Stimulated activated naive B cell treated with anti-CD40 and anti-IgM and Interleukin-4, amounts not matched to agents 10 μg/mL and 1 μg/mL and 100 μg/mL, for 72 hours (primary cell): ENCODE measurements at regions not wholly inside any gene's neighbourhood (a gene's known extent, or its start where the extent isn't known, plus 50 kb on each side); places are given as distances from the start of the nearest gene placed in this dataset.

Source experiments
- ATAC-seq, 2 donors: fragments of 150-1000 bp; cut with Tn5 transposase; replicated peaks; 2 replicates each; pipeline ENCODE4 v1.10.0; 2021; ENCODE audit warnings: moderate library complexity in 1 of 2
- DNase-seq: peaks from one replicate; pipeline ENCODE4 v3.0.0; 2021
- H3K27ac Mint-ChIP-seq: one replicate; pipeline ENCODE4 v1.8.0; 2022; ENCODE audit warnings: mild to moderate bottlenecking, mixed read lengths
- H3K27me3 Mint-ChIP-seq, 2 donors: one replicate each; pipeline ENCODE4 v1.8.0; 2022; ENCODE audit warnings: mixed read lengths in 2 of 2
- H3K36me3 Mint-ChIP-seq, 2 donors: one replicate each; pipeline ENCODE4 v1.8.0; 2022; ENCODE audit warnings: mixed read lengths in 2 of 2, mild to moderate bottlenecking in 1 of 2
- H3K4me1 Mint-ChIP-seq, 2 donors: one replicate each; pipeline ENCODE4 v1.8.0; 2022; ENCODE audit warnings: mixed read lengths in 2 of 2, mild to moderate bottlenecking in 1 of 2
- H3K4me3 Mint-ChIP-seq, 2 donors: one replicate each; pipeline ENCODE4 v1.8.0; 2022; ENCODE audit warnings: mild to moderate bottlenecking in 2 of 2, mixed read lengths in 2 of 2, moderate library complexity in 1 of 2
- H3K9me3 Mint-ChIP-seq, 2 donors: one replicate each; pipeline ENCODE4 v1.8.0; 2022; ENCODE audit warnings: mixed read lengths in 2 of 2, mild to moderate bottlenecking in 1 of 2

DNA sequence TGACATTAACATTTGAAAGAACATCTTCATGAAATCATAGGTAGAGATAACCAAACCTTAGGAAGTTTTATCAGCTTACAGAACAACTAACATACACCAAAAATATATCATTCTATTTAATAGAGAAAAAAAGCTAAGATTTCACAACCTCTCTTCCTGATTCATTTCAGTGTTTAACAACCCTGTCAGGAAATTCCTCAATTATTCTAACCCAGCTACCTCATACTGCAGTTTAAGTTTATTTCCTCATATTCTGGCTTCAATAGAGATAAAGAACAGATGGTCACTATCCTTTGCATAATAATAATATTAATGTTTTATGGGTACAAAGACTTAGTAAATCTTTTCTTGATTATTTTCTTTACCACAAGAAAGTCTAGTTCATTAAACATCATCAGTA lies 112.9 kb upstream of the HSF2 start:
- Mint-ChIP-seq H3K27ac (no peak overlapping the region), H3K9me3 (peaks cover 0 to under 1% of the 10 kb centered on the region in 2 donors), H3K27me3 (no peaks in the 10 kb centered on the region), H3K4me1 (no peaks in the 10 kb centered on the region), H3K36me3 (no peaks in the 10 kb centered on the region), H3K4me3 (no peak overlapping the region)
- DNase-seq: no peak
- no peak for ATAC-seq

DNA sequence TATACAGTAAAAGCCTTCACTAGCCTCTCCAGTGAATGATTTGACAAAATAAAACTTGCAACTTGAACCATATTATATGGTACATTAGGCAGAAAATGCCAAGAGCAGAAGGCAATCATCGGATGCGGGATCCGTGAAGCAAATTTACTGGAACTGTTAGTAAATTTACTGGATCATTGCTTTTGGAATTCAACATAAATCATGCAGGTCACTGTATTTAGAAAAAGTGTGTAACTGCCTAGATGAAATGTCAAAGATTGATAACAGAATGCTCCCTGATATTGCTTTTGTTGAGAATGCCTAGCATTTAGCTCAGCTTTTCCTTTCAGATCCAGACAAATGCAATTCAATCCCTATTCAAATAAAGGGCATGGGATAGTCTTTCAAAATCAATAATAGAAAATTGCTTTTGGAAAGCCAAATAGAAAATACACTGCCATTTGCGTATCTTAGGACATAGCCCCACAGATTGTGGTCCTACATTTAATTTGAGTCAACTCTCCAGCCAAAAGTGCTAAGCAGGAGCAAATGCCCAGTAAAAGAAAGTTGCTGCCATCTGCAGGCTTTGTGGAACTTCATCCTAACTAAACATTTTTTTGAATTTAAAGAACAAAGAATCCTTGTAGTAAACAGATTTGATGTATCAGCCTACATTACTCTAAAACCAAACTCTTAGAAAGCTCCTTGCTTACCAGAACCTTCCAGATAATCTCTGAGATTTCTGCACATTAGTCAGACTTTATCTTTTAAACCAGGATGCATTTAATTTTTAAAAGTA lies 109.5 kb upstream of the HSF2 start:
- no peaks in the 10 kb centered on the region for H3K9me3 Mint-ChIP-seq
- H3K27me3 Mint-ChIP-seq: no peaks in the 10 kb centered on the region
- DNase-seq: no peak
- H3K36me3 Mint-ChIP-seq: no peaks in the 10 kb centered on the region
- H3K27ac Mint-ChIP-seq: no peak overlapping the region
- ATAC-seq: no peak
- no peak overlapping the region for H3K4me3 Mint-ChIP-seq
- no peaks in the 10 kb centered on the region for H3K4me1 Mint-ChIP-seq

DNA sequence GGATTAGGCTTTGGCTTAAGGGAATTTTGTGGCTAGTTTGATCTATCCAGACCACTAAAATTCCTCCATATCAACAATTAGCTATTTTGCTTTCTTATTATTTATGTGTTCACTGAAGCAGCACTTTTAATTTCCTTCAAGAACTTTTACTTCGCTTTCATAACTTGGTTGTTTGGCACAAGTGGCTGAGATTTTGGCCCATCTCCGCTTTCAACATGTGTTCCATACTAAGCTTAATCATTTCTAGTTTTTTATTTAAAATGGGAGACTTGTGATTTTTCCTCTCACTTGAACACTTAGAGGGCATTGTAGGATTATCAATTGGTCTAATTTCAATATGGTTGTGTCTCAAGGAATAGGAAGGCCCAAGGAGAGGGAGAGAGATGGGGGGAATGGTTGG lies 102.4 kb upstream of the HSF2 start:
- DNase-seq: no peak
- H3K36me3 Mint-ChIP-seq: no peaks in the 10 kb centered on the region
- H3K27me3 Mint-ChIP-seq: no peaks in the 10 kb centered on the region
- no peak overlapping the region for H3K4me3 Mint-ChIP-seq
- H3K4me1 Mint-ChIP-seq: no peaks in the 10 kb centered on the region
- H3K27ac Mint-ChIP-seq: no peak overlapping the region
- ATAC-seq: no peak
- no peaks in the 10 kb centered on the region for H3K9me3 Mint-ChIP-seq

DNA sequence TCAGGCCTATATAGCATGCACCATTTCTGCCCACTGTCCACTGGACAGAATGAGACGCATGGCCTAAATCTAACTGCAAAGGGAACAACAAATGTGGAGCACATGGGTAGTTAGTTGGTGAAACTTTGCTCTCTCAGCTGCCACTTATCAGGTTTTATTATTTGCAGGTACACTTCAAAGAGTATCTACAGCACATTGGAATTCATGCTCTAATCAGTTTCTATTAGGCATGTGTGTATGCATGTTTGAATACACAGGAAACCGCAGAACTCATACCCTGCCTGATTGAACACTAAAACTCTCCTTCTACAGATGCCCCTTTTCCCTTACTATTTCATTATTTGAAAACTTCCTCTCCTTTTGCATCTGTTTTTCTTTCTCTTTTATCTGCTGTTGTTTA lies 97.4 kb upstream of the HSF2 start:
- Mint-ChIP-seq H3K9me3 (peaks cover 4% of the 10 kb centered on the region in 2 donors), H3K4me1 (no peaks in the 10 kb centered on the region), H3K27ac (no peak overlapping the region), H3K36me3 (no peaks in the 10 kb centered on the region), H3K27me3 (no peaks in the 10 kb centered on the region), H3K4me3 (no peak overlapping the region)
- DNase-seq (no peak), ATAC-seq (no peak)

DNA sequence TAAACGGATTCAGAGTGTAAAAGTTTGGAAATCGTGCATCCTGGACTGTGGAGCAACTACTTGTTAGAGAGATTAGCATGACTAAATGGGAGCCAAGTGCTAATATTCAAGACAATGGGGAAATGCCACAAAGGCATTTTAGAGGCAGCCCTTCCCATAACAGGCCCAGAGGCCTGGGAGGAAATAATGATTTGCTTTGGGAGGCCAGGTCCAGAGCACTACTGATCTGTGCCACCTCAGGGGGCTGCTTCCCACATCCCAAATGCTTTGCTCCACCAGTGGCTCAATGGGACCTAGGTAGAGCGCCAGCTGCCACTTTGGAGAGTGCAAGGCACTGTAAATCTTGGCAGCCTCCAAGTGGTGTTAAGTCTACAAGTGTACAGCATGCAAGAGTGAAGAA lies 91.9 kb upstream of the HSF2 start:
- H3K9me3 Mint-ChIP-seq: peaks cover 8 to 10% of the 10 kb centered on the region in 2 donors
- no peaks in the 10 kb centered on the region for H3K27me3 Mint-ChIP-seq
- H3K36me3 Mint-ChIP-seq: no peaks in the 10 kb centered on the region
- no peak overlapping the region for H3K4me3 Mint-ChIP-seq
- ATAC-seq (no peak), DNase-seq (no peak)
- H3K27ac Mint-ChIP-seq: no peak overlapping the region
- no peaks in the 10 kb centered on the region for H3K4me1 Mint-ChIP-seq

DNA sequence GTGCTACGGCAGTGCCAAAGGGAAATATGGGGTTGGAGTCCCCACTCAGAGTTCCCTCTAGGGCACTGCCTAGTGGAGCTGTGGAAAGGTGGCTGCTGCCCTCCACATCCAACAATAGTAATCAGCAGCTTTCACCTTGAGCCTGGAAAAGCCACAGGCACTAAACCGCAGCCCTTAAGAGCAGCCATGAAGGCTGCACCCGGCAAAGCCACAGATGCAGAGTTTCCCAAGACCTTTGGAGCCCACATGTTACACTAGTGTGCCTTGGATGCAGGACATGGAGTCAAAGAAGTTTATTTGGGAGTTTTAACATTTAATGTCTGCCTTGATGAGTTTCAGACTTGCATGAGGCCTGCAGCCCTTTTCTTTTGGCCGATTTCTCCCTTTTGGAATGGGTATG lies 91.4 kb upstream of the HSF2 start:
- peaks cover 8 to 10% of the 10 kb centered on the region in 2 donors for H3K9me3 Mint-ChIP-seq
- no peak for DNase-seq
- no peaks in the 10 kb centered on the region for H3K4me1 Mint-ChIP-seq
- no peaks in the 10 kb centered on the region for H3K27me3 Mint-ChIP-seq
- no peak overlapping the region for H3K4me3 Mint-ChIP-seq
- no peak overlapping the region for H3K27ac Mint-ChIP-seq
- no peak for ATAC-seq
- no peaks in the 10 kb centered on the region for H3K36me3 Mint-ChIP-seq

DNA sequence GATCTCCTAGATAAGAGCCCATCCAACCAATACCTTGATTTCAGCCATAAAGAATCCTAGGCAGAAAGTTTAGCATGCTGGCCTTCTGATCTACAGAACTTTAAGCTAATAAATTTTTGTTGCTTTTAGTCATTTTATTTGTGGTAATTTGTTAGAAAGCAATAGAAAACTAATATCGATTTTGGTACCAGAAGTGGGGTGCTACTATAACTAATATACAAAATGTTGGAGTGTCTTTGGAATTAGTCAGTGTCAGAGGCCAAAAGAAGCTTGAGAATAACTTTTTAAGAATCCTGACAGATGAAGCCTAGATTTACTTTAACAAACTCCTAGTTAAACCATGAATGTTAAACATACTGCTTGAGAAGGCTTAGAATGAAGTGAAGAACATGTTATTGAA lies 83.6 kb upstream of the HSF2 start:
- H3K36me3 Mint-ChIP-seq: no peaks in the 10 kb centered on the region
- H3K4me1 Mint-ChIP-seq: no peaks in the 10 kb centered on the region
- no peak overlapping the region for H3K27ac Mint-ChIP-seq
- ATAC-seq (no peak), DNase-seq (no peak)
- peaks cover 3 to 10% of the 10 kb centered on the region in 2 donors for H3K9me3 Mint-ChIP-seq
- H3K4me3 Mint-ChIP-seq: no peak overlapping the region
- H3K27me3 Mint-ChIP-seq: no peaks in the 10 kb centered on the region

DNA sequence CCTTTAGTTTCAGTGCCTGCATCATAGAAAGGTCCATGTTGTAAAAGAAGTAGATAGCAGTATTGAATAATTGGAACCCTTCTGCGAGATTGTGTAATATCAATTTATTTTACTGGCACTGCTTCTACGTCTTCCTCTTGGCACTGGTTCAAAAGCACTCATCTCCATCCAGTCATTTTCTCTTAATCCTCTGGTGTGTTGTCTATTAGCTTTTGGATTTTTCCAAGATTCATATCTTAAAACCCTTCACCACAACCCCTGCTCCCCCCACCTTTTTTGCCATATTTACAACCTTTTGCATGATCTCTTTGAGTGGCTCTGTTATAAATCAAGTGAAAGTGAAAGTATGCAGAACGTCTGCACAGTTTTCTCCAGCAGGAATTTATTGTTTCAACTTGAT lies 76.6 kb upstream of the HSF2 start:
- Mint-ChIP-seq H3K36me3 (no peaks in the 10 kb centered on the region), H3K27me3 (no peaks in the 10 kb centered on the region), H3K4me1 (peaks cover 9 to 16% of the 10 kb centered on the region in 2 donors), H3K27ac (peak overlapping the region; percentile 27), H3K9me3 (peaks cover 0 to 3% of the 10 kb centered on the region in 2 donors), H3K4me3 (peak overlapping the region; percentile 69 to 78)
- no peak for ATAC-seq
- DNase-seq: no peak

DNA sequence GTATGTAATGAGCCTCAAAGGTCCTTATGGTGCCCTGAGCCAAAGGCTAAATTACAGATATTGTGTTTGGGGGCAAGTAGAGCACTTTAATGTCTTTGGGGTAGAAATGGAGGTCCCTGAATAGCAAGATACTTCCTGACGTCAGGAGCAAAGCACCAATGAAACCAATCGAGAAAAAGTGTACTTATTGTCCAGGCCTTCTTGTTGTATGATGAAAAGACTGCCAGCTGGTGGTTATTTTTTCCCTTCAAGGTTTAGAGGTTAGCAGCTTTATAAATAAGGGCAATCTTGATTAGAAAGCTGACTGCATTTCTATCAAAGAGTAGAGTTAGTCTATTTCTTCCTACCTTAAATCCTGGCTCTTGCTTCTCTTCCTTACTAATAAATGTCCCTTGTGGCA lies 76.1 kb upstream of the HSF2 start:
- Mint-ChIP-seq H3K9me3 (peaks cover 0 to 3% of the 10 kb centered on the region in 2 donors), H3K4me3 (peak overlapping the region; percentile 69 to 78), H3K27ac (no peak overlapping the region), H3K36me3 (no peaks in the 10 kb centered on the region), H3K4me1 (peaks cover 9 to 16% of the 10 kb centered on the region in 2 donors), H3K27me3 (no peaks in the 10 kb centered on the region)
- ATAC-seq (no peak), DNase-seq (no peak)

DNA sequence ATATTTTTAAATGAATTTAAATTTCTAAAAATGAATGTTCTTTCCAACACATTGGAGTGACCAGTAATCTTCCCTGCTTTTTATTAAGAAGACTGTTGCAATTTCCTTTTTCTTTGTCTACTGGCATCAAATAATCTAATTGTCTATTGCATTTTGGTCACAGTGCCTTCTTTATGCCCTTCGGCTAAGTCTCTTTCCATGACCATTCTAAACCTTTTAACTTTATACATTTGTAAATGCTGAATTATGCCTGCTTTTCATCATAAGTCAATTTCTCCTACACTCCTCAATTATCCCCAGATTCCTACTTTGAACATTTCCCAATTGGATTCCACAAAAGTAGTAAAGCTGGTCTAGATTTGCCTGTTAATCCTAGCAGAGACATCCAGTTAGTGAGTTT lies 69.1 kb upstream of the HSF2 start:
- H3K9me3 Mint-ChIP-seq: peaks cover 0 to 2% of the 10 kb centered on the region in 2 donors

DNA sequence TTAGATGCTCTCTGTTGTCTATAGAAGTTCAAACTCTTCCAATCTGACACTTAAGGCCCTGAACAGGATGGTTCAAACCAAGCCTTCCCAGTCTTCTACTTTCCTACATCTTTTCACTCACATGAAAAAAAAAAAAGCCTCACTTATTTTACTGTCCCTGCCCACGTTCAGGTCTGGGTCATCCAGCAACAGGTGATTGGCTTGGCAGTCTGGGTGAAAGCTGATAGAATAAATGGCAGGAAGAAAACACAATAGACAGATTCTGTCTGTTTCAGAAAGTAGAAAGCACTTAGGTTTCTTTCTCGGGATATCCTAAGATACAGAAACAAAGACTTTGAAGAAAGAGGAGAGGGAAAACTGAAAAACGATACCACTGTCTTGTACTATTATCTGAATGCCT lies 61.8 kb upstream of the HSF2 start:
- H3K27me3 Mint-ChIP-seq: peaks cover 0 to 5% of the 10 kb centered on the region in 2 donors
- DNase-seq: no peak
- no peak for ATAC-seq
- H3K9me3 Mint-ChIP-seq: no peaks in the 10 kb centered on the region
- no peak overlapping the region for H3K4me3 Mint-ChIP-seq
- H3K36me3 Mint-ChIP-seq: no peaks in the 10 kb centered on the region
- no peak overlapping the region for H3K27ac Mint-ChIP-seq
- no peaks in the 10 kb centered on the region for H3K4me1 Mint-ChIP-seq

More for the DNA sequence above, 69.1 kb upstream of the HSF2 start:
- DNase-seq (no peak), ATAC-seq (no peak)
- Mint-ChIP-seq H3K4me1 (no peaks in the 10 kb centered on the region), H3K36me3 (no peaks in the 10 kb centered on the region), H3K4me3 (no peak overlapping the region), H3K27ac (no peak overlapping the region), H3K27me3 (peaks cover 0 to 8% of the 10 kb centered on the region in 2 donors)

DNA sequence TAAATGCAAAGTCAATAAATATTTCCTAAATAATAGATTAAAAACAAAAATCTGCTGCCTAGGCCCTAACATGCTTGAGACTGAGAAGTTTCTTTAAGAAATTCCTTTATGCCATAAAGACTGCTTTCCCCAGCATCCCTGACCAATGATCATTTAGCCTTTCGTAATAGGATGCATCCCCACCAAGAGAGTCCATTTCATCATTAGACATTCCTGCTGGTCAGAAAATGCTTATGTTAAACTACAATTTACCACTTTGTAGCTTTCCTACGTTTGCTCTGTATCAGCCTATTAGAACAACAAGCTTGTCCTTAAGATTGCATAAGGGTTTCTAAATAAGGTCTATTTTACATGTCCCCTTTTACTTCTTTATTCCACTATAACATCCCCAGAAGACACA lies 59.8 kb upstream of the HSF2 start:
- DNase-seq (no peak), ATAC-seq (no peak)
- Mint-ChIP-seq H3K9me3 (no peaks in the 10 kb centered on the region), H3K4me1 (no peaks in the 10 kb centered on the region), H3K36me3 (no peaks in the 10 kb centered on the region), H3K4me3 (no peak overlapping the region), H3K27ac (no peak overlapping the region), H3K27me3 (peaks cover 7 to 10% of the 10 kb centered on the region in 2 donors)

DNA sequence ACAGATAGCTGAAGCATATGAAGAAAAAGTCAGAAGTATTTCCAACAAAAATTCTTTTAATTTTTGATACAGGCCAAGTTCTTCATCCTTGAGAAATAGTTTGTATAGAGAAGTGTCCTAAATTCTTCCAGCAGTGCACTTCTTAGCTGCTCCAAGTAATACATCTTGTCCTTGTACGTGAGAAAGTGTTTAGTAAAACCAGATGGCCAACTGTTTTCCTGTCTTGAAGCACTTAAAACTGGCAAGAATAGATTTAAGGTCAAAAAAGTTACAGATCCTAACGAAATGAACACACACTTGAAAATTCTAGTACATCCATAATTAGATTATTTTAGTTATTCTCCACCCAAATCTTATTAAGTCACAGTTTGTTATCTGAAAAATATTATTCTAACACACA lies 52.2 kb upstream of the HSF2 start:
- Mint-ChIP-seq H3K27me3 (peaks cover 14 to 19% of the 10 kb centered on the region in 2 donors), H3K4me1 (no peaks in the 10 kb centered on the region)
- no peak for ATAC-seq

DNA sequence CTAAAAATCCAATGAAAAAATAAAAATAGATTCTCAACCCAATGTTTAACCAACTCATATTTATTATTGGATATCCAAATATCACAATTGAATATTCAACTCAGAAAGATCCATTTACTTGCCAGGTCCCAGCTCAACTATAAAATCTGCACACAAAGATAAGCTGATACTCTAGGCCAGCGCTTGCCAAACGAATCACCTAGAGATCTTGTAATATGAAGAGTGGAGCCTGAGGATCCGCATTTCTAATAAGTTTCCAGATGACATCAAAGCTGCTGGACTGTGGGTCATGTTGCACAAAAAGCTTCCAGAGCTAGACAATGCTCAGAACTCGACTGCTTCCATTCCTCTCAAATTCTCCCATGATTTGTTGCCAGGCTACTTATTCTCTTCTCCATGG lies 51.7 kb upstream of the HSF2 start:
- Mint-ChIP-seq H3K9me3 (no peaks in the 10 kb centered on the region), H3K4me3 (no peak overlapping the region), H3K27ac (no peak overlapping the region), H3K4me1 (no peaks in the 10 kb centered on the region), H3K36me3 (no peaks in the 10 kb centered on the region), H3K27me3 (peaks cover 14 to 19% of the 10 kb centered on the region in 2 donors)
- no peak for ATAC-seq
- DNase-seq: no peak

More for the DNA sequence above, 52.2 kb upstream of the HSF2 start:
- no peak for DNase-seq
- Mint-ChIP-seq H3K4me3 (no peak overlapping the region), H3K9me3 (no peaks in the 10 kb centered on the region), H3K36me3 (no peaks in the 10 kb centered on the region), H3K27ac (no peak overlapping the region)
